IMR-90 (cell line): ENCODE measurements at regions not wholly inside any gene's neighbourhood (a gene's known extent, or its start where the extent isn't known, plus 50 kb on each side); places are given as distances from the start of the nearest gene placed in this dataset.

Experiments
- ATAC-seq: fragments of 200-7000 bp; cut with Tn5 transposase; 2 replicates; pipeline ENCODE4 v1.9.1; 2020; ENCODE audit warnings: low read depth, mild to moderate bottlenecking, moderate library complexity
- BruUV-seq: library from RNA; stranded (reverse); fragments of 400-500 nt; replicated peaks from 2 replicates; lab custom pipeline; 2021; lab: Mats Ljungman, UMichigan
- CTCF ChIA-PET: fragments of 300-600 bp; formaldehyde crosslinking; extraction: SDS; loops from one replicate; lab custom pipeline; 2021; ENCODE audit warnings: antibody characterized with exemption; lab: Yijun Ruan, JAX
- POLR2A ChIA-PET: fragments of 300-600 bp; sonication (Branson Sonifier 250); formaldehyde crosslinking; loops from one replicate; lab custom pipeline; 2022; ENCODE audit warnings: antibody characterized with exemption; ENCODE audit not compliant: unreplicated experiment; lab: Charles Lee
- DNase-seq: peaks from one replicate; pipeline ENCODE4 v3.0.0; 2013
- H2AFZ ChIP-seq: replicated peaks from 2 replicates; pipeline ENCODE3; 2013; ENCODE audit warnings: low read length, mild to moderate bottlenecking; ENCODE audit not compliant: poor library complexity
- H2AK5ac ChIP-seq: 2 replicates; pipeline ENCODE4 v1.6.1; 2013; ENCODE audit warnings: low read depth, low read length, inconsistent platforms
- H2AK9ac ChIP-seq: replicated peaks from 2 replicates; pipeline ENCODE3; 2013; ENCODE audit warnings: mild to moderate bottlenecking, low read depth, low read length, moderate library complexity; ENCODE audit not compliant: poor library complexity
- H2BK120ac ChIP-seq: 2 replicates; pipeline ENCODE4 v1.6.1; 2013; ENCODE audit warnings: low read depth, low read length, inconsistent platforms
- H2BK15ac ChIP-seq: 3 replicates; pipeline ENCODE4 v1.6.1; 2013; ENCODE audit warnings: low read depth, low read length, inconsistent platforms
- H2BK20ac ChIP-seq: 2 replicates; pipeline ENCODE4 v1.6.1; 2013; ENCODE audit warnings: low read depth, mild to moderate bottlenecking, inconsistent platforms, low read length, moderate library complexity
- H2BK5ac ChIP-seq: 2 replicates; pipeline ENCODE4 v1.6.1; 2013; ENCODE audit warnings: mild to moderate bottlenecking, low read depth, low read length, inconsistent platforms; ENCODE audit not compliant: poor library complexity, severe bottlenecking
- H3K14ac ChIP-seq: replicated peaks from 2 replicates; pipeline ENCODE4 v1.6.1; 2013; ENCODE audit warnings: low read depth, low read length, inconsistent platforms
- H3K18ac ChIP-seq: 2 replicates; pipeline ENCODE4 v1.6.1; 2013; ENCODE audit warnings: low read depth, low read length, control low read depth
- H3K23ac ChIP-seq: 2 replicates; pipeline ENCODE4 v1.6.1; 2013; ENCODE audit warnings: low read depth, low read length, inconsistent platforms
- H3K27ac ChIP-seq: 2 replicates; pipeline ENCODE4 v1.5.1; 2013; ENCODE audit warnings: mild to moderate bottlenecking, control low read depth, low read length; ENCODE audit not compliant: insufficient read depth
- H3K27me3 ChIP-seq: 2 replicates; pipeline ENCODE4 v1.6.1; 2013; ENCODE audit warnings: low read length; ENCODE audit not compliant: control insufficient read depth, insufficient read depth
- H3K36me3 ChIP-seq: 2 replicates; pipeline ENCODE4 v1.6.1; 2013; ENCODE audit warnings: low read length, mixed read lengths; ENCODE audit not compliant: control insufficient read depth, insufficient read depth
- H3K4ac ChIP-seq: 2 replicates; pipeline ENCODE4 v1.6.1; 2013; ENCODE audit warnings: low read depth, low read length, inconsistent platforms
- H3K4me1 ChIP-seq: 2 replicates; pipeline ENCODE4 v1.6.1; 2013; ENCODE audit warnings: low read length, mixed read lengths; ENCODE audit not compliant: control insufficient read depth, insufficient read depth
- H3K4me2 ChIP-seq: 2 replicates; pipeline ENCODE4 v1.6.1; 2013; ENCODE audit warnings: low read depth, mild to moderate bottlenecking, control low read depth, low read length, moderate library complexity
- H3K4me3 ChIP-seq: 2 replicates; pipeline ENCODE4 v1.5.1; 2013; ENCODE audit warnings: low read depth, mild to moderate bottlenecking, control low read depth, low read length, moderate library complexity; ENCODE audit not compliant: insufficient read depth
- H3K56ac ChIP-seq: 2 replicates; pipeline ENCODE4 v1.6.1; 2013; ENCODE audit warnings: low read length, inconsistent platforms; ENCODE audit not compliant: insufficient read depth; ENCODE audit errors: extremely low read depth
- H3K79me1 ChIP-seq, 2 experiments: 2 replicates each; pipeline ENCODE4 v1.6.1; 2013; ENCODE audit warnings: low read length in 2 of 2, inconsistent platforms in 1 of 2, low read depth in 1 of 2
- H3K9ac ChIP-seq: 2 replicates; pipeline ENCODE4 v1.6.1; 2013; ENCODE audit warnings: low read depth, low read length, control low read depth
- H3K9me1 ChIP-seq: 2 replicates; pipeline ENCODE4 v1.6.1; 2013; ENCODE audit warnings: low read length, inconsistent platforms; ENCODE audit not compliant: insufficient read depth
- H3K9me3 ChIP-seq: 2 replicates; pipeline ENCODE4 v1.6.1; 2013; ENCODE audit warnings: low read length; ENCODE audit not compliant: control insufficient read depth, insufficient read depth
- H4K20me1 ChIP-seq: 2 replicates; pipeline ENCODE4 v1.6.1; 2013; ENCODE audit warnings: low read length, inconsistent platforms; ENCODE audit not compliant: insufficient read depth
- H4K5ac ChIP-seq: 2 replicates; pipeline ENCODE4 v1.6.1; 2013; ENCODE audit warnings: mild to moderate bottlenecking, low read depth, low read length, control low read depth
- H4K8ac ChIP-seq, 2 experiments: 2 replicates each; pipeline ENCODE4 v1.6.1; 2013; ENCODE audit warnings: low read depth in 2 of 2, low read length in 2 of 2, control low read depth in 1 of 2, inconsistent platforms in 1 of 2
- H4K91ac ChIP-seq: 2 replicates; pipeline ENCODE4 v1.6.1; 2013; ENCODE audit warnings: low read depth, low read length, inconsistent platforms; ENCODE audit not compliant: insufficient read depth
- BHLHE40 ChIP-seq: fragments of 150-350 bp; IDR thresholded peaks from 2 replicates; pipeline ENCODE4 v1.6.1; 2016; ENCODE audit warnings: mild to moderate bottlenecking, low read depth, low read length
- CEBPB ChIP-seq: IDR thresholded peaks from 2 replicates; pipeline ENCODE4 v1.6.1; 2012; ENCODE audit warnings: low read depth, low read length, improper control_type of control experiment
- ELK1 ChIP-seq: fragments of 150-350 bp; IDR thresholded peaks from 2 replicates; pipeline ENCODE4 v1.6.1; 2016; ENCODE audit warnings: low read depth, mild to moderate bottlenecking, low read length, moderate library complexity, borderline replicate concordance
- FOS ChIP-seq: fragments of 150-350 bp; IDR thresholded peaks from 2 replicates; pipeline ENCODE4 v1.6.1; 2016; ENCODE audit warnings: low read depth, low read length
- MAZ ChIP-seq: IDR thresholded peaks from 2 replicates; pipeline ENCODE4 v1.6.1; 2012; ENCODE audit warnings: low read depth, mild to moderate bottlenecking, low read length, improper control_type of control experiment, moderate library complexity, borderline replicate concordance
- MXI1 ChIP-seq: IDR thresholded peaks from 2 replicates; pipeline ENCODE4 v1.6.1; 2012; ENCODE audit warnings: low read depth, mild to moderate bottlenecking, low read length, moderate library complexity, borderline replicate concordance
- NFE2L2 ChIP-seq: fragments of 150-350 bp; IDR thresholded peaks from 2 replicates; pipeline ENCODE4 v1.6.1; 2016; ENCODE audit warnings: low read depth, mild to moderate bottlenecking, low read length
- POLR2A ChIP-seq: IDR thresholded peaks from 2 replicates; pipeline ENCODE4 v1.6.1; 2012; ENCODE audit warnings: mild to moderate bottlenecking, low read depth, low read length
- RAD21 ChIP-seq: IDR thresholded peaks from 2 replicates; pipeline ENCODE4 v1.6.1; 2012; ENCODE audit warnings: low read length, improper control_type of control experiment
- RCOR1 ChIP-seq: IDR thresholded peaks from 2 replicates; pipeline ENCODE4 v1.6.1; 2012; ENCODE audit warnings: mild to moderate bottlenecking, low read length, improper control_type of control experiment; ENCODE audit not compliant: insufficient replicate concordance
- SMC3 ChIP-seq: fragments of 150-350 bp; IDR thresholded peaks from 2 replicates; pipeline ENCODE4 v1.6.1; 2016; ENCODE audit warnings: low read depth, mild to moderate bottlenecking, antibody characterized with exemption, low read length, moderate library complexity
- WGBS, 2 experiments: methylation state at CpG; one replicate each; pipeline versions ENCODE4 v1.1.5 to v1.1.7; 2013; ENCODE audit warnings: missing lambda C conversion rate in 2 of 2; ENCODE audit not compliant: insufficient read length in 1 of 2; ENCODE audit errors: extremely low coverage in 2 of 2; 5-methylcytosine and 5-hydroxymethylcytosine counted together
- dilution Hi-C: fragments of 300-500 bp; cut with HindIII; formaldehyde crosslinking; loops from one replicate; pipeline ENCODE4 v1.14.3; 2018; ENCODE audit warnings: low sequenced_read_pairs; ENCODE audit not compliant: unreplicated experiment
- in situ Hi-C: fragments of 300-500 bp; cut with MboI; formaldehyde crosslinking; loops from 3 replicates; pipeline ENCODE4 v1.14.3; 2019; ENCODE audit warnings: low sequenced_read_pairs, inconsistent platforms, mixed read lengths
- intact Hi-C: fragments of 100-400 bp; cut with micrococcal nuclease; formaldehyde crosslinking; loops from 2 replicates; pipeline ENCODE4 v1.10.0; 2022
- TF ChIP-seq, protein P1 (sequence below): conservative IDR thresholded peaks from 2 replicates; pipeline ENCODE4 v1.5.1; 2012; ENCODE audit warnings: mild to moderate bottlenecking, low read depth, low read length, improper control_type of control experiment
- TF ChIP-seq, protein P2 (sequence below): fragments of 150-350 bp; IDR thresholded peaks from 2 replicates; pipeline ENCODE4 v1.6.1; 2017; ENCODE audit warnings: mild to moderate bottlenecking, antibody characterized with exemption, low read length, low read depth

- Histone ChIP-seq H4K8ac (no peak overlapping the region), H3K27ac (no peak overlapping the region), H3K14ac (no peak overlapping the region), H3K9me1 (no peaks in the 10 kb centered on the region), H3K27me3 (no peaks in the 10 kb centered on the region), H3K36me3 (no peaks in the 10 kb centered on the region), H3K9ac (no peak overlapping the region), H4K20me1 (no peaks in the 10 kb centered on the region), H2AFZ (no peak overlapping the region), H3K56ac (no peak overlapping the region), H3K4me3 (no peak overlapping the region), H2AK9ac (no peak overlapping the region), H3K4me2 (no peak overlapping the region), H2BK5ac (no peak overlapping the region), H3K4ac (no peak overlapping the region), H4K91ac (no peak overlapping the region), H4K5ac (no peak overlapping the region), H3K18ac (no peak overlapping the region), H2AK5ac (no peak overlapping the region), H3K9me3 (no peaks in the 10 kb centered on the region), H3K23ac (no peak overlapping the region), H3K79me1 (no peaks in the 10 kb centered on the region), H2BK20ac (no peak overlapping the region), H2BK15ac (no peak overlapping the region), H2BK120ac (no peak overlapping the region), H3K4me1 (peaks cover 2% of the 10 kb centered on the region; the same call in 1 of the 2 replicates)
- ChIA-PET POLR2A (no interaction called here), CTCF (no interaction called here)
- no peak for ATAC-seq
- BruUV-seq = no TSS peak
- WGBS, 2 experiments = no CpG with 5 or more reads among the region's 4 CpGs
- no peak for DNase-seq
- in situ Hi-C loops = no loop called here
- dilution Hi-C loops = no loop called here
- TF ChIP-seq RAD21 = no peak
- TF ChIP-seq CEBPB = no peak
- TF ChIP-seq POLR2A = no peak
- no peak for TF ChIP-seq FOS
- TF ChIP-seq, protein P1, sequence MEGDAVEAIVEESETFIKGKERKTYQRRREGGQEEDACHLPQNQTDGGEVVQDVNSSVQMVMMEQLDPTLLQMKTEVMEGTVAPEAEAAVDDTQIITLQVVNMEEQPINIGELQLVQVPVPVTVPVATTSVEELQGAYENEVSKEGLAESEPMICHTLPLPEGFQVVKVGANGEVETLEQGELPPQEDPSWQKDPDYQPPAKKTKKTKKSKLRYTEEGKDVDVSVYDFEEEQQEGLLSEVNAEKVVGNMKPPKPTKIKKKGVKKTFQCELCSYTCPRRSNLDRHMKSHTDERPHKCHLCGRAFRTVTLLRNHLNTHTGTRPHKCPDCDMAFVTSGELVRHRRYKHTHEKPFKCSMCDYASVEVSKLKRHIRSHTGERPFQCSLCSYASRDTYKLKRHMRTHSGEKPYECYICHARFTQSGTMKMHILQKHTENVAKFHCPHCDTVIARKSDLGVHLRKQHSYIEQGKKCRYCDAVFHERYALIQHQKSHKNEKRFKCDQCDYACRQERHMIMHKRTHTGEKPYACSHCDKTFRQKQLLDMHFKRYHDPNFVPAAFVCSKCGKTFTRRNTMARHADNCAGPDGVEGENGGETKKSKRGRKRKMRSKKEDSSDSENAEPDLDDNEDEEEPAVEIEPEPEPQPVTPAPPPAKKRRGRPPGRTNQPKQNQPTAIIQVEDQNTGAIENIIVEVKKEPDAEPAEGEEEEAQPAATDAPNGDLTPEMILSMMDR = no peak
- no peak for TF ChIP-seq BHLHE40
- no peak for TF ChIP-seq SMC3
- no peak for TF ChIP-seq MXI1
- no peak for TF ChIP-seq ELK1
- TF ChIP-seq NFE2L2 = no peak
- TF ChIP-seq, protein P2, sequence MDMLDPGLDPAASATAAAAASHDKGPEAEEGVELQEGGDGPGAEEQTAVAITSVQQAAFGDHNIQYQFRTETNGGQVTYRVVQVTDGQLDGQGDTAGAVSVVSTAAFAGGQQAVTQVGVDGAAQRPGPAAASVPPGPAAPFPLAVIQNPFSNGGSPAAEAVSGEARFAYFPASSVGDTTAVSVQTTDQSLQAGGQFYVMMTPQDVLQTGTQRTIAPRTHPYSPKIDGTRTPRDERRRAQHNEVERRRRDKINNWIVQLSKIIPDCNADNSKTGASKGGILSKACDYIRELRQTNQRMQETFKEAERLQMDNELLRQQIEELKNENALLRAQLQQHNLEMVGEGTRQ = no peak
- TF ChIP-seq RCOR1 = no peak
- no peak for TF ChIP-seq MAZ
- intact Hi-C loops = no loop called here
These were observed 73.9 kb upstream of the NR5A2 start for GRCh38 chr1:199953651-199954050.
